ENCODE measurements at regions not wholly inside any gene's neighbourhood (a gene's known extent, or its start where the extent isn't known, plus 50 kb on each side); places are given as distances from the start of the nearest gene placed in this dataset.

GRCh38 chr16:86984343-86984742 is 332.8 kb downstream of the C16orf95 start:
- H3K9me3 Mint-ChIP-seq (ENCODE audit: low read depth), result no peaks in the 10 kb centered on the region
- peaks cover 8% of the 10 kb centered on the region for H3K4me1 Mint-ChIP-seq (ENCODE audit: low read depth)
- H3K27me3 Mint-ChIP-seq (ENCODE audit: low read depth), result peaks cover 4% of the 10 kb centered on the region
- DNase-seq (ENCODE audit: low spot score), result peak; percentile 51
- no peak overlapping the region for H3K4me3 Mint-ChIP-seq (ENCODE audit: unreplicated experiment)
- H3K27ac Mint-ChIP-seq (ENCODE audit: unreplicated experiment), result no peak overlapping the region
- no peaks in the 10 kb centered on the region for H3K36me3 Mint-ChIP-seq (ENCODE audit: low read depth)
- TF ChIP-seq CTCF (IDR thresholded peaks at IDR 0.05), result no peak

- Mint-ChIP-seq H3K27ac (ENCODE audit: unreplicated experiment) (peak overlapping the region; percentile 17), H3K36me3 (ENCODE audit: low read depth) (no peaks in the 10 kb centered on the region), H3K9me3 (ENCODE audit: low read depth) (no peaks in the 10 kb centered on the region), H3K4me3 (ENCODE audit: unreplicated experiment) (no peak overlapping the region), H3K4me1 (ENCODE audit: low read depth) (peaks cover 8% of the 10 kb centered on the region), H3K27me3 (ENCODE audit: low read depth) (peaks cover 1% of the 10 kb centered on the region)
- no peak for TF ChIP-seq CTCF (IDR thresholded peaks at IDR 0.05)
- DNase-seq (ENCODE audit: low spot score), result peak; percentile 48
These were observed 332.1 kb downstream of the C16orf95 start for GRCh38 chr16:86984991-86985647.

DNA sequence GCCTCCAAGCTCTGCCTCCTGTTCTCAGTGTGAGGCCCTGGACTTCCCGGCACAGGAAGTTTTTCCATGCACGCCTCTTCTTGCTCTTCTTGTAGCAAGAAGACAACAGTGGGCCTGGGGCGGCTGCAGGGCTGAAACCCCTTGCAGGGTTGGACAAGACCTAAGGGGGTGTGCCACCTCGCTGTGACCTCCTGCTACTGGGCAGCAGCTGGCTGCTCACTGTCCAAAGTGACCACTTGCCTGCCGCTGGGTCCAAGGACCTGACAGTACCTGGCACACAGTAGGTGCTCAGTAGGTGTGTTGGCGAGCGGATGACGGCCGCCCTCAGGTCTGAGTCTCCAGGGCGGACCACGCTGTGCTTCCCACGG is 331.6 kb downstream of the C16orf95 start:
- peaks cover 11% of the 10 kb centered on the region for H3K4me1 Mint-ChIP-seq (ENCODE audit: low read depth)
- TF ChIP-seq CTCF (IDR thresholded peaks at IDR 0.05), result no peak
- H3K9me3 Mint-ChIP-seq (ENCODE audit: low read depth), result no peaks in the 10 kb centered on the region
- no peak overlapping the region for H3K4me3 Mint-ChIP-seq (ENCODE audit: unreplicated experiment)
- H3K27me3 Mint-ChIP-seq (ENCODE audit: low read depth), result no peaks in the 10 kb centered on the region
- DNase-seq (ENCODE audit: low spot score), result peak; percentile 83
- no peak overlapping the region for H3K27ac Mint-ChIP-seq (ENCODE audit: unreplicated experiment)
- H3K36me3 Mint-ChIP-seq (ENCODE audit: low read depth), result no peaks in the 10 kb centered on the region

GRCh38 chr16:86986136-86986535 is 331.1 kb downstream of the C16orf95 start:
- H3K4me1 Mint-ChIP-seq (ENCODE audit: low read depth), result peaks cover 14% of the 10 kb centered on the region
- DNase-seq (ENCODE audit: low spot score), result peak; percentile 55
- H3K27me3 Mint-ChIP-seq (ENCODE audit: low read depth), result no peaks in the 10 kb centered on the region
- H3K27ac Mint-ChIP-seq (ENCODE audit: unreplicated experiment), result no peak overlapping the region
- no peak overlapping the region for H3K4me3 Mint-ChIP-seq (ENCODE audit: unreplicated experiment)
- H3K9me3 Mint-ChIP-seq (ENCODE audit: low read depth), result no peaks in the 10 kb centered on the region
- no peaks in the 10 kb centered on the region for H3K36me3 Mint-ChIP-seq (ENCODE audit: low read depth)
- TF ChIP-seq CTCF (IDR thresholded peaks at IDR 0.05), result peak; percentile 14

GRCh38 chr16:86986809-86987487 is 330.2 kb downstream of the C16orf95 start:
- peak; percentile 59 for DNase-seq (ENCODE audit: low spot score)
- no peaks in the 10 kb centered on the region for H3K9me3 Mint-ChIP-seq (ENCODE audit: low read depth)
- no peaks in the 10 kb centered on the region for H3K36me3 Mint-ChIP-seq (ENCODE audit: low read depth)
- no peak overlapping the region for H3K4me3 Mint-ChIP-seq (ENCODE audit: unreplicated experiment)
- H3K27me3 Mint-ChIP-seq (ENCODE audit: low read depth), result no peaks in the 10 kb centered on the region
- H3K27ac Mint-ChIP-seq (ENCODE audit: unreplicated experiment), result peak overlapping the region; percentile 12
- TF ChIP-seq CTCF (IDR thresholded peaks at IDR 0.05), result no peak
- peaks cover 14% of the 10 kb centered on the region for H3K4me1 Mint-ChIP-seq (ENCODE audit: low read depth)
